Esophagus squamous epithelium (tissue), 5 donors: ENCODE measurements at regions not wholly inside any gene's neighbourhood (a gene's known extent, or its start where the extent isn't known, plus 50 kb on each side); places are given as distances from the start of the nearest gene placed in this dataset.
A peak's percentile ranks its signal among the peaks of the same experiment; 100 is the strongest.

Experiments
- DNase-seq: peaks from one replicate; lab custom pipeline; 2025; lab: John Stamatoyannopoulos, UW
- H3K27ac ChIP-seq, 4 donors: fragments of 200-600 bp; sonication (generic); one replicate each; pipeline ENCODE4 v1.5.1; 2016 to 2019; ENCODE audit warnings: mild to moderate bottlenecking in 1 of 4
- H3K27me3 ChIP-seq, 4 donors: fragments of 200-600 bp; sonication (generic); 1 replicate in 3 of 4; 2 replicates in 1 of 4; pipeline versions ENCODE4 v1.5.1 to v1.6.0; 2017 to 2021; ENCODE audit warnings: antibody characterized with exemption in 1 of 4
- H3K36me3 ChIP-seq, 3 donors: fragments of 200-600 bp; sonication (generic); one replicate each; pipeline ENCODE4 v1.5.1; 2016 to 2019
- H3K4me1 ChIP-seq, 3 donors: fragments of 200-600 bp; sonication (generic); one replicate each; pipeline ENCODE4 v1.5.1; 2017 to 2019
- H3K4me3 ChIP-seq, 4 donors: fragments of 200-600 bp; sonication (generic); 1 replicate in 3 of 4; 2 replicates in 1 of 4; pipeline ENCODE4 v1.5.1; 2016 to 2019; ENCODE audit warnings: mild to moderate bottlenecking in 2 of 4, moderate library complexity in 1 of 4
- H3K9me3 ChIP-seq, 3 donors: fragments of 200-600 bp; sonication (generic); one replicate each; pipeline ENCODE4 v1.5.1; 2016 to 2019
- CTCF ChIP-seq, 6 experiments: fragments of 450-650 bp in 4 of 6; fragments of 200-600 bp in 2 of 6; sonication (generic) in 2 of 6; IDR thresholded peaks; one replicate each; pipeline ENCODE4 v1.5.1; 2016 to 2019; ENCODE audit warnings: antibody characterized with exemption in 6 of 6, mild to moderate bottlenecking in 4 of 6, moderate library complexity in 4 of 6
- POLR2A ChIP-seq, 4 donors: fragments of 450-650 bp; IDR thresholded peaks; one replicate each; pipeline ENCODE4 v1.6.1; 2017; ENCODE audit warnings: antibody characterized with exemption in 4 of 4, mild to moderate bottlenecking in 4 of 4, moderate library complexity in 3 of 4
- WGBS, 2 donors: methylation state at CpG; one replicate each; pipeline ENCODE4 v1.1.5; 2018; 5-methylcytosine and 5-hydroxymethylcytosine counted together
- intact Hi-C: fragments of 100-400 bp; cut with DNase I; formaldehyde crosslinking; loops from one replicate; pipeline ENCODE4 v1.15.0; 2022
- donor health status: DM: yes; HTN: yes; CAD: no.

DNA sequence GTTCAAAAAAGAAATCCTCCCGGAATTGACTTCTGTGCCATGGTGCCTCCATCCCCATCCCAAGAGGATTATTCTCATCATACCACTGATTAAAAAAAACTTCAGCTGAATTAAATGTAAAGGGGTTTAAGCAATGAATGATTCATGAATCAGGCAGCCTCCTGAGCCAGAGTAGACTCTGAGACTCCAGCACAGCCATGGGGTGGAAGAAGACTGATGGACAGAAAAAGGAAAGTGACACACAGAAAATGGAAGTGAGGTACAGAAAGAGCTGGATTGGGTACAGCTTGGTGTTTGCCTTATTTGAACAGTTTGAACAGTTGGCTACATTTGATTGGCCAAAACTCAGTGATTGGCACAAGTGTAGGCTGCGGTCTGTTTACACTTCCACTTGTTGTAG is 224.8 kb upstream of the ATP10A start:
- WGBS, 2 donors: 76 to 81% methylated on average over 2 of the region's 2 CpGs
- DNase-seq: no peak
- intact Hi-C loops: no loop called here

DNA sequence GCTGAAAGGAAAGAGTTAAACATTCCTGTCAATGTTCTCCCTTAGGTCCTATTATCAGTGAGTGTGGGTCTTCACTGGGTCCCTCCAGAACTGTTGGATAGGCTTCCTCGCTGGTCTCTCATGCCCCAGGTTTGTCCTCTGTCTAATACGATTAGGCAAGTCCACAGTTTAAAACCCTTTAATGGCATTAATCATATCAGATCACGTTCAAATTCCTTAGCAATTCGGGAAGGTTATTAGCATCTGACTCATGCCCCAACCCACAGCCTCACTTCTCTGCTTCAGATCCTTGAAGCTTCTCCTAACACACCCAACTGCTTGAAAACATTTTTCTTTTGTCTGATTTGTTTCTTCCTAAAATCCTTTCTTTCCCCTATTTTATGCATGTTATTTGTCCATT is 224.3 kb upstream of the ATP10A start:
- Histone ChIP-seq H3K36me3 (no peaks in the 10 kb centered on the region), H3K27ac (no peak overlapping the region), H3K9me3 (no peaks in the 10 kb centered on the region), H3K4me1 (peaks cover 0 to 17% (median 0%) of the 10 kb centered on the region in 3 donors), H3K27me3 (no peaks in the 10 kb centered on the region), H3K4me3 (no peak overlapping the region)
- DNase-seq: no peak
- WGBS, 2 donors: 28 to 52% methylated on average over 4 of the region's 4 CpGs
- intact Hi-C loops: no loop called here
- no peak for TF ChIP-seq CTCF (IDR thresholded peaks at IDR 0.05)
- TF ChIP-seq POLR2A (IDR thresholded peaks at IDR 0.05): no peak

More for the DNA sequence above, 224.8 kb upstream of the ATP10A start:
- no peak for TF ChIP-seq CTCF (IDR thresholded peaks at IDR 0.05)
- TF ChIP-seq POLR2A (IDR thresholded peaks at IDR 0.05): no peak
- Histone ChIP-seq H3K27ac (no peak overlapping the region), H3K36me3 (no peaks in the 10 kb centered on the region), H3K4me1 (peaks cover 0 to 12% (median 0%) of the 10 kb centered on the region in 3 donors), H3K4me3 (no peak overlapping the region), H3K9me3 (no peaks in the 10 kb centered on the region), H3K27me3 (no peaks in the 10 kb centered on the region)

DNA sequence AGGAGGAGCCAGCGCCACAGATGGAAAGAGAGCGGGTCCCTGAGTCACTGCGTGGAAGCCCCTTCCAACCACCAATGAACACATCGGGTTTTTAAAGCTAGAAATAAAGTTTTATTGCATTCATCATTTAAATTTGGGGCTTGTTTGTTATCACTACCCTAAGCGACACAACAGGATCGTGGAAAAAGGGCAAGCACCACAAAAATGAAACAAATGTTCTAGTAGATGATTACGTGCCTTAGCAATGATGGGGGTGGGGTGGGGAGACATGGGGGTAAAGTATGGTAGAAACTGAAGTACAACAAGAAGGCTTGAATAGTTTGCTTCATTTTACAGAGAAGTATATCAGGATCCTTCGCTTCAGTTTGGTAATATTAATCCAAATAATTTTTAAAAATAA is 221.6 kb upstream of the ATP10A start:
- H3K4me3 ChIP-seq: no peak overlapping the region
- no peak for TF ChIP-seq CTCF (IDR thresholded peaks at IDR 0.05)
- peaks cover 0 to 23% (median 0%) of the 10 kb centered on the region in 3 donors for H3K4me1 ChIP-seq
- DNase-seq: no peak
- 92 to 93% methylated on average over 5 to 8 of the region's 8 CpGs for WGBS, 2 donors
- H3K9me3 ChIP-seq: no peaks in the 10 kb centered on the region
- H3K27ac ChIP-seq: no peak overlapping the region
- no peaks in the 10 kb centered on the region for H3K36me3 ChIP-seq
- intact Hi-C loops: no loop called here
- no peaks in the 10 kb centered on the region for H3K27me3 ChIP-seq

- 11 to 29% methylated on average over 2 of the region's 2 CpGs for WGBS, 2 donors
- Histone ChIP-seq H3K27ac (no peak overlapping the region), H3K9me3 (no peaks in the 10 kb centered on the region), H3K4me3 (no peak overlapping the region), H3K27me3 (no peaks in the 10 kb centered on the region), H3K4me1 (peaks cover 0 to 23% (median 0%) of the 10 kb centered on the region in 3 donors), H3K36me3 (no peaks in the 10 kb centered on the region)
- intact Hi-C loops: no loop called here
- no peak for DNase-seq
- no peak for TF ChIP-seq POLR2A (IDR thresholded peaks at IDR 0.05)
- no peak for TF ChIP-seq CTCF (IDR thresholded peaks at IDR 0.05)
Measured at GRCh38 chr15:26083896-26084295, 220.8 kb upstream of the ATP10A start.

DNA sequence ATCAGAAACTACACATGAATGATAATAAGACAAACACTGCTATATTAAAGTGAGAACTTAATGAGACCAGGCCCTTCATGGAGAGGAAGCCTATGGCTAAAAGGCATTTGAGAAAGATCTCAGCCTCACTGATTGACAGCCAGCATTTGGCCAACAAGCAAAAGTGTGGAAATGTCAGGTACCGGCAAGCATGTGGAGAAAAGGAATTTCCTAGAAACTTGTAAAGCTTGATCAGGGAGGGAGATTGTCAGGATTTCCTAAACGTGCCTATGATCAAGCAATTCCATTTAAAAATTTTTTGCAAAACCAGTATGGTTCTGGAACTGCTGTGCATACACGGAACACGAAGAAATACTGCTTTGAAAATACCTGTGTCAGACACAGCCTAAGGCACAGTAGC is 220.3 kb upstream of the ATP10A start:
- Histone ChIP-seq H3K9me3 (no peaks in the 10 kb centered on the region), H3K27ac (peak overlapping the region in 2 of 4 donors; percentile 95), H3K4me3 (no peak overlapping the region), H3K36me3 (no peaks in the 10 kb centered on the region), H3K27me3 (no peaks in the 10 kb centered on the region), H3K4me1 (peaks cover 0 to 23% (median 0%) of the 10 kb centered on the region in 3 donors)
- DNase-seq: no peak
- intact Hi-C loops: no loop called here
- WGBS, 2 donors: 37 to 49% methylated on average over 4 of the region's 4 CpGs
- TF ChIP-seq POLR2A (IDR thresholded peaks at IDR 0.05): no peak
- TF ChIP-seq CTCF (IDR thresholded peaks at IDR 0.05): no peak
